Stimulated activated naive CD4-positive, alpha-beta T cell treated with Interleukin-2 at 50 U/mL for 16 hours (primary cell): ENCODE measurements at regions not wholly inside any gene's neighbourhood (a gene's known extent, or its start where the extent isn't known, plus 50 kb on each side); places are given as distances from the start of the nearest gene placed in this dataset.

Source experiments
- DNase-seq: peaks from one replicate; lab custom pipeline; 2025; lab: John Stamatoyannopoulos, UW

- DNase-seq = no peak
These were observed 51.6 kb upstream of the NLRP1 start for GRCh38 chr17:5635949-5636348.

GRCh38 chr17:5638596-5638995 lies 54.3 kb upstream of the NLRP1 start:
- no peak for DNase-seq

- DNase-seq = no peak
These were observed 56.4 kb upstream of the NLRP1 start for GRCh38 chr17:5640726-5641125.

GRCh38 chr17:5642752-5643151 lies 58.4 kb upstream of the NLRP1 start:
- no peak for DNase-seq

GRCh38 chr17:5644065-5644464 lies 59.8 kb upstream of the NLRP1 start:
- no peak for DNase-seq

- no peak for DNase-seq
These were observed 67.0 kb upstream of the NLRP1 start for GRCh38 chr17:5651348-5651747.

- no peak for DNase-seq
These were observed 77.3 kb upstream of the NLRP1 start for GRCh38 chr17:5661491-5662125.

- no peak for DNase-seq
These were observed 78.2 kb upstream of the NLRP1 start for GRCh38 chr17:5662409-5663085.

- no peak for DNase-seq
These were observed 80.9 kb upstream of the NLRP1 start for GRCh38 chr17:5665164-5665563.

GRCh38 chr17:5667871-5668270 lies 83.6 kb upstream of the NLRP1 start:
- no peak for DNase-seq

- no peak for DNase-seq
These were observed 84.3 kb upstream of the NLRP1 start for GRCh38 chr17:5668557-5669138.

- no peak for DNase-seq
These were observed 84.9 kb upstream of the NLRP1 start for GRCh38 chr17:5669191-5669590.

GRCh38 chr17:5672141-5672540 lies 87.8 kb upstream of the NLRP1 start:
- no peak for DNase-seq

GRCh38 chr17:5672815-5673430 lies 88.6 kb upstream of the NLRP1 start:
- no peak for DNase-seq

GRCh38 chr17:5675625-5676421 lies 91.5 kb upstream of the NLRP1 start:
- no peak for DNase-seq

- DNase-seq = no peak
These were observed 93.3 kb upstream of the NLRP1 start for GRCh38 chr17:5677620-5678019.

- DNase-seq = no peak
These were observed 93.9 kb upstream of the NLRP1 start for GRCh38 chr17:5678171-5678570.

- no peak for DNase-seq
These were observed 96.5 kb upstream of the NLRP1 start for GRCh38 chr17:5680766-5681165.

GRCh38 chr17:5683241-5683640 lies 98.9 kb upstream of the NLRP1 start:
- DNase-seq = no peak

- no peak for DNase-seq
These were observed 101.8 kb upstream of the NLRP1 start for GRCh38 chr17:5686074-5686635.

- no peak for DNase-seq
These were observed 103.3 kb upstream of the NLRP1 start for GRCh38 chr17:5687646-5688045.

- DNase-seq = no peak
These were observed 109.5 kb upstream of the NLRP1 start for GRCh38 chr17:5693821-5694220.
